NCI-H1930 (cell line): ENCODE measurements at regions not wholly inside any gene's neighbourhood (a gene's known extent, or its start where the extent isn't known, plus 50 kb on each side); places are given as distances from the start of the nearest gene placed in this dataset.

Source experiments
- DNase-seq, 2 experiments: peaks; one replicate each; lab custom pipeline; 2025; lab: John Stamatoyannopoulos, UW

GRCh38 chr1:5231541-5232315 is 577.3 kb downstream of the AJAP1 start:
- no peak for DNase-seq

DNA sequence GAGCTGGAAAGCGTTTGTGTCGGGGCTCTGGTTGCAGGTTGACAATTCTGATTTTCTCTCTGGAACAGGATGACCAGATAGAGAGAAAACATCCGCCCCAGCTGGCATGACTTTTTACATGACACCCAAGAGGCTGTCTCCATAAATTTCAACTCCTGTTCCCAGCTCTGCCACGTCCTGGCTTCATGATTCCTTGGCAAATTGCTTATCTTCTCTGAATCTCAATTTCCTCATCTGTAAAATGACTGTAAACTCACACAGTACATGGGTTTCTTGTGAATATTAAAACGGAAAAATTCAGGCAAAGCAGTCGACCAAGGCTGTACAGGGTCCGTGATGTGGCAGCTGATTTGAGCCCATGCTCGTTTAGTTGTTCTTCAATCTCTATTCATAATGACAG is 572.7 kb downstream of the AJAP1 start:
- no peak for DNase-seq

DNA sequence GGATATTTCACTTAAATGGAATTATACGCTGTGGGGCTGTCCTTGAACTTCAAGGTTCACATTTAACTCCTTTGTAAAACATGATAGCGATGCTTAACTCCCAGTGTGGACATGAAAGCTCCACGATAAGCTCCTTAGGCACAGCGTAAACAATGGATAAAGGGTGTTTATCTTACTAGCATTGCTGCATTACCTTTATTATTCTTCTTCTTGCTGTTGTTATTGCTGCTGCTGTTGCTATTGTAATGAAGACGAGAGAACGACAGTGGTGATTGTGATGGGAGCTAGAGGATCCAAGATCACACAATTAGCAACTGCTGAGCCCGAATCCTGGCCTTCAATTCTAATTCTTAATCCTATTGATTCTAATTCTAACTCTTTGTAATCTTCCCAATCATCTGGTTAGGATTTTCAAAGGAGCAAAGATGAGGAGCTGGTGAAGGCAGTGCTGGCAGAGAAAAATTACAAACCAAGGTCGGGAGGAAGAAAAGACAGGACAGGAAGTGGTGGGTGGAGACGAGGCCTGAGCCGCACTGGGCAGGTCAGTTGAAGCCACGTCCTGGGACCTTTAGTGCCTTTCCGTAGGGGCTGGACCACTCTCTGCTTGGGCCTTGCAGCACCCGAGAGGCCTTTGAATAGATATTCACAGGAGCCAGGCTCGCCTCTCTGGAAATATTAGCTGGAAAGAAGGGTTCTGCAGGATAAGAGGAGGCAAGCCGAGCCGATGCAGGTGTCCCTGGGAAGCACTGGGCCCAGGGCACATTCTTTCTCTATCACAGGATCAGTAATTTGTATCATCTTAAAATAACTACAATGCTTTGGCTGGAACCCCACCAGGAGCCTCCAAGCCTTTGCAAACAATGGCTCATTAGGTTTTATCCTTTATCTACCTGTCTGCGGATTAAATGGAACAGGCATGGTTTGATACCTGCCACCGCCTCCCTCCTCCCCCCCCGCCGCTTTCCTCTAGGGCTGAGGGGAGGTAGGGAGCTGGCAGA is 571.6 kb downstream of the AJAP1 start:
- DNase-seq = no peak

- no peak for DNase-seq
These were observed 568.8 kb downstream of the AJAP1 start for GRCh38 chr1:5223206-5223605.

- DNase-seq = no peak
These were observed 568.2 kb downstream of the AJAP1 start for GRCh38 chr1:5222626-5223025.

GRCh38 chr1:5221451-5221850 is 567.0 kb downstream of the AJAP1 start:
- DNase-seq = no peak

- no peak for DNase-seq
These were observed 566.4 kb downstream of the AJAP1 start for GRCh38 chr1:5220821-5221220.

DNA sequence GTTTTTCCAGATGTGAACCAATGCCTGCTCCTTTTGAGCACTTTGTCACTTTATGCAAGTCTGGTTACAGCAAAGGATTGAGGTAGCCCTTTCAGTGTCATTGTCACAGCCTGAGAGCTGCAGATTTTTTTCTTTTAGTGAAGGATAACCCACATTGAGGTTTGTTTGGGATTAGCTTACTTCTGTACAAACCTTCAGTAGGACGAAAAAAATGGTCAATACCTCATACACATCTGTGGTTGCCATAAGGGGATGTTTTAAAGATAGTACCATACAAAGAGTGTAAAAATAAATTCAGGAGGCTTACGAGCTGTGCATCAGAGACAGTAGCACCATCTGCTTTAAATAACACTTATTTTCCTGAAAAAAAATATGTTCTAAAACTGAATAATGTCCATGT is 566.0 kb downstream of the AJAP1 start:
- no peak for DNase-seq

DNA sequence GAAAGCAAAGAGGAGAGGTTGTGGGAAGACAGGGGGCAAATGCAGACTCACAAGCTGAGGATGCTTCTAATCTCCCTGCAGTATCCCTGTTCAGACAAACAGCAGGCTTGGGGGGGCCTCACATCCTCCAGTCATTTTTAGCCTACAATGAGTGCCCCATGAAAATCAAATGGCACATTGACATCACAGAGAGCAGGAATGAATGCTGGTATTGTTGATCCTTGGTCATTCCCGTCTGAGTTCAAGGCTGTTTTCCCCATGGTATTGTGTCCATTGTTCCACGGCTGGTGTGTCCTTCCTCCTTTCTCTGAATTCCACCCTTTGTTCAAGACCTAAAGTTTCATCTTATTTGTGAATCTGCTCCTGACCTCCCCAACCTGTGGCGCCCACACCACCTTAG is 545.6 kb downstream of the AJAP1 start:
- no peak for DNase-seq

DNA sequence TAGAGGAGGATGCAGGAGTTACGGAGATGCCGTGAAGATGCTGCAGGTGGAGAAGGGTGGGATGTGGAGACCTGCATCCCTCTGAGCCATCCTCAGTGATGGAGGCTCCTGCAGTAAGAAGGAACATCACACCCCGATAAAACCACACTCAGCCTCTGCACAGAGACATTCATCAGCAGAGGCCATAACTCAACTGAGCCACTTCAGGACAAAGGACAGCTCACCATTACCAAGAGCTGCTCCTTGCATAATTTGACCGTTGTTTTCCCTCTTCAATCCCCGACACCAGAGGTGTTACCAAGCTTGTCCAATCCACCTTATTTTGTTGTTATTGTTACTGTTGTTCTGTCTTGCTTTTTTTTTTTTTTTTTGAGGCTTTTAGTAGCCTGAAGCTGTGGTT is 543.9 kb downstream of the AJAP1 start:
- no peak for DNase-seq

DNA sequence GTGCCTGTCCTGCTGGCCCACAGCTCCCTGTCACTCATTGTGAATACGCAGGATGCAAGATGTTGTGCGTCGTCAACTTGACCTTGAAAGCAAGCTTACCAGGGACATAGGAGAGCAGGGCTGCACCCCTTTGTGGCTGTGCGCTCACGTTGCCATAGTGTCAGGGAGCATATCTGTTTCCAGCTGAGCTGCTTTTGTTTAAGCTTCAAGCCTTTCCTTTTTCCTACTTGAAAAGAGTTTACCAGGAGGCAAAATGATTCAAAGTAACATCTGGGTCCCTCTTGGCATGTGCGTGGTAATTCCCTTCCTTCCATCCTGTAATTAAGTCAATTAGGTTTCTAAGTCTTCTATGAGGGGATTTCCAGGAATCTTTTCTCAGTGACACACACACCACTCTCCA is 537.1 kb downstream of the AJAP1 start:
- no peak for DNase-seq

GRCh38 chr1:5189384-5189783 is 535.0 kb downstream of the AJAP1 start:
- DNase-seq = no peak

DNA sequence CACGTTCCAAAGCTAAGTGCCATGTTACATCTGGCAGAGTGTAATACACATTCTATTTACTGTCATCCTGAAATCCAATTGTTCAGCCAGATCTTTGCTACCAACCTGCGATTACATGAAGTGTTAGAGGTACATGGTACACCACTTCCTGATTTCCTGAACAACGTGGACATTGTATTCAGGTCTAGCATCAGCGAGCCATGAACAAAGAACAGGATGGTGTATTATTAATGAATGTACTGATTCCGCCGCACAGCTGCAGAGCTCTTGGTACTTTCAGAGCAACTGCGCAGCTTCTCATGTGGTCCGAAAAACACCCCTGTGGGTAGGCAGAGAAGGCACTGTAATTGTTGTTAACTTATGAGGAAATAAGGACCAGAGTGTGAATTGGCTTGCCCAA is 511.4 kb downstream of the AJAP1 start:
- no peak for DNase-seq

- DNase-seq = no peak
These were observed 509.7 kb downstream of the AJAP1 start for GRCh38 chr1:5164158-5164557.

DNA sequence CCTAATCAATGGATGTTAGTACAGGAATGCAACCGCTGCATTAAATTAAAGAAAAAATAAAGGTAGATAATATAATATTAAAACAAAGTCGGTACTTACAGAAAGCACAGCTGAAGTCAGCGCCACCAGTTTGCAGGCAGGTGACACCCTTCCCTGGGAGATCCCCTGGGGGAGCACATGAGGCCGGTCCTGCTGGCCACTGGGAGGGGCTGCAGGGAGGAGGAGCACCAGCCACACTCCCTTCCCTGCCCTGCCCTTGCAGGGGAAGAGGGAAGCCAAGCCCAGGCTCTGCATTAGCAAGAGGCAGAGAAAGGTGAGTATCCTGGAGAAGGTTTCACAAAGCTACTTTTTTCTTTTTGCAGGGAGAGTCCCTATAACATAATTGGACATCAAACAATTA is 507.0 kb downstream of the AJAP1 start:
- no peak for DNase-seq

DNA sequence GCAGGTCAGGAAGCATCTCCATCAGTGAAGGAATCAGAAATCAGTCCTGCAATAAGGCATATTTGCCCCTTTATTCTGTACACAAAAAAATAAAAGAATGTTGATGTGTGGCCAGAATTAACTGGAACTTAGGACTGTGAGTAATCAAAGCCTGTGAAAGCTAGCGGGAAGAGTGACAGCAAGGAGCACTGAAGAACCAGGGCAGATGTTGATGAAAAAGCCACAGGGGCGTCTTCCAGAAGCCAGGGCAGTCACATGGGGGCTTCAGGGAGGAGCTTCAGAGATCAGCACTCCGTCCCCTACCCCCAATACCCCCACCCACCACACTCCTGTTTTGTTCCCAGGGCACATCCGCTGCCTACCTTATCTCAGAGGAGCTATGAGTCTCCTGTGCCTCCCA is 502.8 kb downstream of the AJAP1 start:
- no peak for DNase-seq

DNA sequence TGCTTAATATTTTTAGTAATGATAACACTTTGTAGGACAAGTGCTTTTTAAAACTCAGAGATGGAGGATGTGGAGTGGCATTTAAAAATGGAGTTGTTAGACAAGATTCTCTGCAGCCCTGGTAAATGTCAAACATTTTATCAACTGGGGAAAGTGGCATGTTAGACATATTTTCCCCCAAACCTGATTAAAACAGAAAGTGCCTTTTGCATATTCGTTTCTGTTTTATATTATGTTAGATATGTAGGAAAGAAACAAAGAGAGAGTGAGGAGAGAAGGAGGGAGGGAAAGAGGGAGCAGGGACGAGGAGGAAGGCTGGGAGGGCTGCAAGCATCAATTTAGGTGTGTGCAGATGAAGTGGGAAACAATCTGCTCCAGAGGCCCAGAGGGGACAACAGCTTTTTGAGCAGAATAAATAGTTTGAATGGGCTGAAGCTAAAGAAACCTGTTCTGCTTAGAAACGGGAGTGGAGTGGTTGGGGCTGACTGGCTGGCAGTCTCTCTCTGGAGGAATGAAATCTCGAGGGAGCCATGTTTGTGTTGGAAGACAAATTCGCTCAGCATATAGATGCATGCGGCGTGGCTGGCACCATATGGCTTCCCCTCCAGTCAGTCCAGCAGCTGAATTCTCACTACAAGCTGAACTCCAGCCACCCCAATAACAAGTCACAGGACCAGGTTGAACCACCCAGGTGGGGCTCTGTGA is 502.2 kb downstream of the AJAP1 start:
- no peak for DNase-seq

DNA sequence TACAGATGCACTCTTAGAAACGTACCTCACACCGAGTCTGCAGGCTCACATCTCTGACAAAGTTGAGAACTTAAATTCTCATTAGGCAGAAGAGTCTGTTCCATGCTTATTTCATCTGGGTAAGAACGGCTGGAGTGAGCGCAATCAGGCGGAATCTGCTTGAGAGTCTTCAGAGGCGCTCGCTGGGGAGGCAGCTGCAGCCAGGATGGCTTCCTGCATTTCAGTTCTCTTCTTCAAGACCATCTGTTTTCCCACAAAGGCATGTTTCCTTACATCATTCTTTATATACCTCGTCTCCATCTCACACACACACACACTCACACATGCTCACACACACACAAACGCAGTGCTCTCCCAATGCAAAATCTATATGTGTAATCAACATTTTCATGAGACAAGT is 497.1 kb downstream of the AJAP1 start:
- no peak for DNase-seq

- no peak for DNase-seq
These were observed 495.8 kb downstream of the AJAP1 start for GRCh38 chr1:5150191-5150590.

GRCh38 chr1:5147806-5148205 is 493.4 kb downstream of the AJAP1 start:
- no peak for DNase-seq

DNA sequence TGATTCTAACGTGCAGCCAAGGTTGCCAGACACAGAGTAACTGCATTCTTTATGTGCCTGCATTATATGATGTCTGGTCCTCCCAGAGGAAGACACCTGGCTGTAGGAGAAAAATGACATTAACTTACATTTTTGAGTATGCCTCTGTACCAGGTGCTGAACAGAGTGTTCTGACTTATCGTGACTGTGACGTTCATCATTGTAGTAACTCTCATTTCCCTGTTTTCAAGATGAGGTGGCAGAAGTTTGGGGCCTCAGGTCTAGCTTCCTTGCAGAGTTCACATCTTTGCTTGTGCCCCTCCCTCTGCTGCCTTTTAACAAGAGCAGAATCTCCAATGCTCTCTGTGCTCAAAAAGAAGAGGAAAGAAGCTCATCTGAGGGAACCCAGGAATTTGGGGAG is 488.0 kb downstream of the AJAP1 start:
- DNase-seq = no peak

DNA sequence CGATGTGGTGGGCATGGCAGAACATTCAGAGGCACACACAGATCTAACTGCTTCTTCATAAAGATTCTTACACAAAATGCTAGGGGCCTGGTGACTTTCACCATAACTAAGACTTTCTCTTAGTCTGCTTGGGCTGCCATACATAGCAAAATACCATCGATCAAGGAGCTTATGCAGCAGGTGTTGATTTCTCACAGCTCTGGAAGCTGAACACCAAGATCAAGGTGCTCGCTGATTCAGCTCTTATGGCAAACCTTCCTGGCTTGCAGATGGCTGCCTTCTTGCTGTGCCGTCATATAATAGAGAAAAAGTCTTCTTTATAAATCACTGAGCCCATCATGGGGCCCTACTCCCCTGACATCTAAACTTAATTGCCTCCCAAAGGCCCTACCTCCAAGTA is 487.3 kb downstream of the AJAP1 start:
- DNase-seq = no peak

DNA sequence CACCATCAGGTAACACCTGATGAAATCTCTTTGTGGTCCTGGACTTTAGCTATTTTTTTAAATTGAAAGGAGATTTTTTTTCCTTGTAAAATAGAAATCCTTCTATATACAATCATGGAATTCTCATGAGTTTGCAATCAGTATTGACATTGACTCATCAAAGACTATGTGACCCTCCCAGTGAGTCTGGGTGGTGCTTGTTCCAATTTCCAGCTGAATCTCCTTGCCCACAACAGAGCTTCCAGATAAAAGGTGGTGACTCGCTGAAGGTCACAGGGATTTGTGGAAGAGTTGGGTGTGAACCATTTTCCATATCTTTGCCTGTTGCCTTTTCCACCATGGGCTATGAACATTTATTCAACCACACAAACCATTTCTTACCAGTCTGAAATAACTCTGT is 486.6 kb downstream of the AJAP1 start:
- DNase-seq = no peak
